CD4-positive, CD25-positive, alpha-beta regulatory T cell (primary cell): ENCODE measurements at regions not wholly inside any gene's neighbourhood (a gene's known extent, or its start where the extent isn't known, plus 50 kb on each side); places are given as distances from the start of the nearest gene placed in this dataset.

ENCODE experiments used
- ATAC-seq, 2 donors: fragments of 150-1000 bp; cut with Tn5 transposase; one replicate each; pipeline ENCODE4 v1.10.0; 2021; ENCODE audit warnings: low read depth in 2 of 2, moderate number of reproducible peaks in 2 of 2, moderate library complexity in 1 of 2
- DNase-seq, 3 donors: peaks; one replicate each; pipeline versions ENCODE4 v3.0.0 to v3.0.0-alpha.2; 2012 to 2022; ENCODE audit warnings: mixed read lengths in 1 of 3
- H3K27ac ChIP-seq: one replicate; pipeline ENCODE4 v1.7.0; 2013; ENCODE audit warnings: mild to moderate bottlenecking, low read length; ENCODE audit not compliant: insufficient read depth, poor library complexity, severe bottlenecking
- H3K27me3 ChIP-seq: one replicate; pipeline ENCODE4 v1.7.0; 2013; ENCODE audit warnings: low read length; ENCODE audit not compliant: control insufficient read depth, insufficient read depth
- H3K36me3 ChIP-seq: one replicate; pipeline ENCODE4 v1.7.0; 2013; ENCODE audit warnings: mild to moderate bottlenecking, low read length, moderate library complexity; ENCODE audit not compliant: control insufficient read depth, insufficient read depth
- H3K4me1 ChIP-seq: 2 replicates; pipeline ENCODE4 v1.7.0; 2013; ENCODE audit warnings: mild to moderate bottlenecking, low read length; ENCODE audit not compliant: insufficient read depth, control insufficient read depth, poor library complexity, severe bottlenecking
- H3K4me3 ChIP-seq: one replicate; pipeline ENCODE4 v1.7.0; 2013; ENCODE audit warnings: low read depth, mild to moderate bottlenecking, low read length, moderate library complexity
- H3K9me3 ChIP-seq, 2 experiments: 1 replicate in 1 of 2; 2 replicates in 1 of 2; pipeline ENCODE4 v1.7.0; 2013; ENCODE audit warnings: low read length in 2 of 2, mild to moderate bottlenecking in 1 of 2, moderate library complexity in 1 of 2; ENCODE audit not compliant: control insufficient read depth in 2 of 2
- H3K27ac Mint-ChIP-seq, 3 donors: one replicate each; pipeline ENCODE4 v1.8.0; 2020 to 2022; ENCODE audit warnings: mild to moderate bottlenecking in 3 of 3, mixed read lengths in 3 of 3, moderate library complexity in 2 of 3
- H3K27me3 Mint-ChIP-seq: one replicate; pipeline ENCODE4 v1.8.0; 2022; ENCODE audit warnings: mild to moderate bottlenecking, mixed read lengths
- H3K36me3 Mint-ChIP-seq: one replicate; pipeline ENCODE4 v1.8.0; 2020; ENCODE audit warnings: mixed read lengths
- H3K4me1 Mint-ChIP-seq, 4 donors: one replicate each; pipeline ENCODE4 v1.8.0; 2020 to 2022; ENCODE audit warnings: mixed read lengths in 4 of 4, mild to moderate bottlenecking in 1 of 4
- H3K4me3 Mint-ChIP-seq, 4 donors: one replicate each; pipeline ENCODE4 v1.8.0; 2020 to 2022; ENCODE audit warnings: mild to moderate bottlenecking in 4 of 4, mixed read lengths in 4 of 4, moderate library complexity in 3 of 4
- H3K9me3 Mint-ChIP-seq, 7 donors: one replicate each; pipeline ENCODE4 v1.8.0; 2020 to 2022; ENCODE audit warnings: mixed read lengths in 7 of 7, mild to moderate bottlenecking in 3 of 7, moderate library complexity in 2 of 7

- Histone ChIP-seq H3K4me1 (no peaks in the 10 kb centered on the region), H3K9me3 (no peaks in the 10 kb centered on the region), H3K4me3 (no peak overlapping the region), H3K36me3 (no peaks in the 10 kb centered on the region), H3K27ac (no peak overlapping the region), H3K27me3 (no peaks in the 10 kb centered on the region)
- no peak overlapping the region for H3K4me3 Mint-ChIP-seq
- H3K27me3 Mint-ChIP-seq = no peaks in the 10 kb centered on the region
- H3K4me1 Mint-ChIP-seq = peaks cover 0 to 6% (median 4%) of the 10 kb centered on the region in 4 donors
- H3K36me3 Mint-ChIP-seq = no peaks in the 10 kb centered on the region
- peaks cover 0 to 2% (median 0%) of the 10 kb centered on the region in 7 donors for H3K9me3 Mint-ChIP-seq
- no peak for DNase-seq
- ATAC-seq = no peak
- no peak overlapping the region for H3K27ac Mint-ChIP-seq
Measured at GRCh38 chr7:131241386-131241785, 86.3 kb upstream of the MKLN1 start.

DNA sequence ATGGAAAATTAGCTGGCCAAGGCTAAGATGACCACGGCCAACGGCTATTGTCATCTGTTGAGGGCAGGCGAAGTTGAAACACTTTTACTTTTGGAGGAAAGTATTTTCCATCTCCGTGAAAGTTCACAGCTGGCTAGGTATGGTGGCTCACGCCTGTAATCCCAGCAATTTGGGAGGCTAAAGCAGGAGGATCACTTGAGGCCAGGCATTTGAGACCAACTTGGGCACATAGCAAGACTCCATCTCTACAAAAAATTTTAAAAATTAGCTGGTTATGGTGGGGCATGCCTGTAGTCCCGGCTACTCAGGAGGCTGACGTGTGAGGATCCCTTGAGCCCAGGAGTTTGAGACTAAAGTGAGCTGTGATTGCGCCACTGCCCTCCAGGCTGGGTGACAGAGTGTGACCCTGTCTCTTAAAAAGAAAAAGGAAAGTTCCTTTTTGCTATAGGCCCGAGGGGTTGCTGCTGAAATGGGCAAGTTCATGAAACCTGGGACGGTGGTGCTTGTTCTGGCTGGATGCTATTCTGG lies 85.5 kb upstream of the MKLN1 start:
- H3K4me1 Mint-ChIP-seq = peaks cover 0 to 5% (median under 1%) of the 10 kb centered on the region in 4 donors
- peaks cover 0 to 2% (median 0%) of the 10 kb centered on the region in 7 donors for H3K9me3 Mint-ChIP-seq
- no peaks in the 10 kb centered on the region for H3K36me3 Mint-ChIP-seq
- Histone ChIP-seq H3K27me3 (no peaks in the 10 kb centered on the region), H3K4me1 (no peaks in the 10 kb centered on the region), H3K27ac (no peak overlapping the region), H3K4me3 (no peak overlapping the region), H3K36me3 (no peaks in the 10 kb centered on the region), H3K9me3 (no peaks in the 10 kb centered on the region)
- ATAC-seq (no peak), DNase-seq (no peak)
- H3K27ac Mint-ChIP-seq = no peak overlapping the region
- no peaks in the 10 kb centered on the region for H3K27me3 Mint-ChIP-seq
- H3K4me3 Mint-ChIP-seq = no peak overlapping the region

DNA sequence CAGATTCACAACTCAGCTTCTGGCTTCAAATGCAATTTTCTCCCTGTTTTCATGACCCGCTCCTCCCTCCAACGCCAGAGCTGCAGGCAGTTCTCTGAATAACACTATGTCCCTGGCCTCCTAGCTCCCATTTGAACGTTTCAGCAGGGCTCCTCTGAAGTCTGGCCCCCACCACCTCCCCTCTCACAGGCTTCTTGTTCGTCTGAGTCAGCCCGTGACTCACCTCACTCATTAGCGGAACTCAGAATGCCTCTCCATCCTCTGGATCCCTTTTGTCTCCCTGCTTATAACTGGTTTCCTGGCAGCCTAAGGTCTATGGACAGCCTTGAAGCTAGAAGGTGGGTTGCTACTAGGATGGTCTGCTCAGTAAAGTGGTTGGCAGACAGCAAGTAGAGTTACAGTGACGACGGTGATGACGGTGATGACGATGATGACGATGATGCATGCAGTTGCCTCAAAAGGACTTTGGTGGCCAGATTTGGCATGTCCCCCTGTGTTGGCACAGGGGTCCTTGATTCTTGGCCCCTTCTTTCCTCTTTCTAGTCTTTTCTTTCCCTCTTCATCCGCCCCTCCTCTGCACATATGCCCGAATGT lies 83.3 kb upstream of the MKLN1 start:
- peaks cover 2% of the 10 kb centered on the region for H3K27me3 ChIP-seq
- H3K27ac ChIP-seq = no peak overlapping the region
- ATAC-seq (no peak), DNase-seq (no peak)
- no peak overlapping the region for H3K27ac Mint-ChIP-seq
- H3K4me1 ChIP-seq = no peaks in the 10 kb centered on the region
- no peaks in the 10 kb centered on the region for H3K36me3 Mint-ChIP-seq
- H3K4me3 ChIP-seq = no peak overlapping the region
- no peak overlapping the region for H3K4me3 Mint-ChIP-seq
- H3K27me3 Mint-ChIP-seq = peaks cover 2% of the 10 kb centered on the region
- H3K9me3 ChIP-seq = no peaks in the 10 kb centered on the region
- no peaks in the 10 kb centered on the region for H3K9me3 Mint-ChIP-seq
- no peaks in the 10 kb centered on the region for H3K36me3 ChIP-seq
- H3K4me1 Mint-ChIP-seq = no peaks in the 10 kb centered on the region

GRCh38 chr7:131249003-131249402 lies 78.7 kb upstream of the MKLN1 start:
- ATAC-seq (no peak), DNase-seq (no peak)
- no peaks in the 10 kb centered on the region for H3K36me3 ChIP-seq
- Mint-ChIP-seq H3K4me3 (no peak overlapping the region), H3K9me3 (peaks cover 0 to 7% (median 4%) of the 10 kb centered on the region in 7 donors), H3K27ac (no peak overlapping the region), H3K27me3 (peaks cover 10% of the 10 kb centered on the region), H3K36me3 (peaks cover 3% of the 10 kb centered on the region), H3K4me1 (no peaks in the 10 kb centered on the region)
- peaks cover 6% of the 10 kb centered on the region for H3K27me3 ChIP-seq
- no peaks in the 10 kb centered on the region for H3K4me1 ChIP-seq
- H3K9me3 ChIP-seq = peaks cover 9% of the 10 kb centered on the region in 2 experiments
- no peak overlapping the region for H3K4me3 ChIP-seq
- no peak overlapping the region for H3K27ac ChIP-seq

GRCh38 chr7:131249483-131249882 lies 78.2 kb upstream of the MKLN1 start:
- H3K36me3 Mint-ChIP-seq = peaks cover 4% of the 10 kb centered on the region
- peaks cover 0 to 11% (median 4%) of the 10 kb centered on the region in 7 donors for H3K9me3 Mint-ChIP-seq
- Histone ChIP-seq H3K4me3 (no peak overlapping the region), H3K4me1 (no peaks in the 10 kb centered on the region), H3K9me3 (peaks cover 13 to 14% of the 10 kb centered on the region in 2 experiments), H3K27ac (no peak overlapping the region), H3K36me3 (no peaks in the 10 kb centered on the region), H3K27me3 (peaks cover 7% of the 10 kb centered on the region)
- no peak overlapping the region for H3K27ac Mint-ChIP-seq
- H3K4me3 Mint-ChIP-seq = no peak overlapping the region
- peaks cover 10% of the 10 kb centered on the region for H3K27me3 Mint-ChIP-seq
- no peaks in the 10 kb centered on the region for H3K4me1 Mint-ChIP-seq
- ATAC-seq (no peak), DNase-seq (no peak)

DNA sequence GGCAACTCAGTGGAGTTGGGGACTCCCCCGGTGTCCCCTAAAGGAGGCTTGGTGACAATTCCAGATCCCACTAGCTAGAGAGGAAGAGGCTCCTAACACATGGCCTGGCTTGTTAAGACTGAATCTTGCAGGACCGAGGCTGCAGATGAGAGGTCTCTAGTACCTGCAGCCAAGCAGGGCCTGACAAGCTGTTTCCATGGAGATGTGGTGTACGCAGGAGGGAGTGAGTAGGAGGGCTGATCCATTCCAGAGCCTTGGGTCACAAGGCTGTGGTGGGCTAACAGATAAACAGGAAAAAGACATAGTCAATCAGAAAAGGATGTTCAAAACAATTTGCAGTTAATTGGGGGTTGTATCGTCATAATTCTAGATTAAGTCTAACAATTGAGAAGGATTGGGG lies 77.3 kb upstream of the MKLN1 start:
- H3K9me3 Mint-ChIP-seq = peaks cover 0 to 19% (median 7%) of the 10 kb centered on the region in 7 donors
- no peaks in the 10 kb centered on the region for H3K36me3 ChIP-seq
- H3K4me1 Mint-ChIP-seq = no peaks in the 10 kb centered on the region
- H3K27ac Mint-ChIP-seq = no peak overlapping the region
- no peak overlapping the region for H3K4me3 ChIP-seq
- H3K27me3 ChIP-seq = peaks cover 7% of the 10 kb centered on the region
- ATAC-seq = no peak
- H3K9me3 ChIP-seq = peaks cover 22% of the 10 kb centered on the region in 2 experiments
- H3K27me3 Mint-ChIP-seq = peaks cover 10% of the 10 kb centered on the region
- peaks cover 10% of the 10 kb centered on the region for H3K36me3 Mint-ChIP-seq
- no peak overlapping the region for H3K27ac ChIP-seq
- no peak overlapping the region for H3K4me3 Mint-ChIP-seq
- no peak for DNase-seq
- no peaks in the 10 kb centered on the region for H3K4me1 ChIP-seq

GRCh38 chr7:131251371-131251770 lies 76.3 kb upstream of the MKLN1 start:
- H3K4me1 ChIP-seq = no peaks in the 10 kb centered on the region
- no peak overlapping the region for H3K4me3 Mint-ChIP-seq
- H3K27me3 ChIP-seq = peaks cover 7% of the 10 kb centered on the region
- H3K36me3 ChIP-seq = no peaks in the 10 kb centered on the region
- no peak overlapping the region for H3K27ac Mint-ChIP-seq
- ATAC-seq (no peak), DNase-seq (no peak)
- H3K4me3 ChIP-seq = no peak overlapping the region
- peaks cover 10% of the 10 kb centered on the region for H3K36me3 Mint-ChIP-seq
- H3K27me3 Mint-ChIP-seq = peaks cover 15% of the 10 kb centered on the region
- H3K9me3 ChIP-seq = peaks cover 23 to 24% of the 10 kb centered on the region in 2 experiments
- H3K4me1 Mint-ChIP-seq = no peaks in the 10 kb centered on the region
- no peak overlapping the region for H3K27ac ChIP-seq
- H3K9me3 Mint-ChIP-seq = peaks cover 0 to 19% (median 7%) of the 10 kb centered on the region in 7 donors

- Mint-ChIP-seq H3K4me1 (no peaks in the 10 kb centered on the region), H3K36me3 (peaks cover 10% of the 10 kb centered on the region), H3K4me3 (no peak overlapping the region), H3K27ac (no peak overlapping the region), H3K27me3 (peaks cover 21% of the 10 kb centered on the region), H3K9me3 (peaks cover 0 to 19% (median 7%) of the 10 kb centered on the region in 7 donors)
- Histone ChIP-seq H3K9me3 (peaks cover 23 to 24% of the 10 kb centered on the region in 2 experiments), H3K27me3 (peaks cover 11% of the 10 kb centered on the region), H3K4me3 (no peak overlapping the region), H3K4me1 (no peaks in the 10 kb centered on the region), H3K36me3 (no peaks in the 10 kb centered on the region), H3K27ac (no peak overlapping the region)
- DNase-seq (no peak), ATAC-seq (no peak)
Measured at GRCh38 chr7:131252976-131253375, 74.7 kb upstream of the MKLN1 start.
